ENCODE measurements at regions not wholly inside any gene's neighbourhood (a gene's known extent, or its start where the extent isn't known, plus 50 kb on each side); places are given as distances from the start of the nearest gene placed in this dataset.

DNA sequence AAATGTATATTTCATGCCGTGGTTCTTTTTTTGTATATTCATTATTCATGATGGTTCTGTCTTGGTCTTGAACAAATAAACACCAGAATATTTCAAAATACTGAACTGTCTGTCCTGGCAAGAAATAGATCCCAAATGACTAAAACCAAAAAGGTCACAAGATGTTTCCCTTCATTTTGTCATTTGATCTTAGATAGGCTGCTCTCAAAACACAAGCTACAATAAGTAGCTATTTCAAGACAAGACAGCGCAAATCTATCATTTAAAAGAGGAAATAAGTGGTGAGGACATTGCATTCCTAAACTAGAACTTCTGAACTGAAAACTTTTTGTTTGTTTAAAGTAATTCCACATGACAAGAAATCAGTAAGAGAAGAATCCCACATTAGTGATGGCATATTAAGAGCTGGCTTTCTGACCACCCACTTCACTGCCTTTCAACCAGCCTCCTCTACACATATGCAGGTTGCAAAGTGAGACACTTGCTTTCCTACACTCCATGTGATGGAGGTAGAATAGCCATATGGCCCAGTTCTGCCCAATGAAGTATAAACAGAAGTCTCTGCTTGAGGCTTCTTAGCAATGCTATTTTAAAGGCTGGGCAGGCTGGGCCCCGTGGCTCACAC is 54.4 kb upstream of the CCDC28A start:
- Histone ChIP-seq H3K9me3 (replicated peaks; ENCODE audit: control insufficient read depth, insufficient read depth, low read length) (no peaks in the 10 kb centered on the region), H4K20me1 (replicated peaks; ENCODE audit: control insufficient read depth, extremely low read depth, insufficient read depth, low read length) (no peaks in the 10 kb centered on the region), H3K9ac (replicated peaks; ENCODE audit: extremely low read depth, insufficient read depth, low read length) (no peak overlapping the region), H2AFZ (ENCODE audit: low read depth, low read length) (peak overlapping the region; percentile 4), H3K4me2 (ENCODE audit: insufficient read depth, low read length) (peak overlapping the region; percentile 67), H3K4me1 (ENCODE audit: control insufficient read depth, extremely low read depth, insufficient read depth, low read length) (peaks cover 29% of the 10 kb centered on the region), H3K27me3 (ENCODE audit: control insufficient read depth in 2 of 2, insufficient read depth in 2 of 2, low read length in 2 of 2) (no peaks in the 10 kb centered on the region), H3K9me1 (replicated peaks; ENCODE audit: control insufficient read depth, extremely low read depth, insufficient read depth, low read length) (no peaks in the 10 kb centered on the region), H3K27ac (ENCODE audit: insufficient read depth, low read depth, low read length) (peak overlapping the region; percentile 7), H3K79me2 (ENCODE audit: control insufficient read depth, insufficient read depth, low read length) (no peaks in the 10 kb centered on the region), H3K4me3 (replicated peaks in 1 of 3; ENCODE audit: insufficient read depth in 1 of 3, low read depth in 1 of 3, low read length in 3 of 3) (no peak overlapping the region), H3K36me3 (ENCODE audit: control insufficient read depth in 2 of 2, extremely low read depth in 1 of 2, insufficient read depth in 2 of 2, low read length in 2 of 2) (no peaks in the 10 kb centered on the region)
- peak; percentile 28 for TF ChIP-seq GATA2 (IDR thresholded peaks at IDR 0.05; ENCODE audit: insufficient read depth, insufficient read length, low read depth, low read length)
- peak; percentile 30 for TF ChIP-seq POLR2AphosphoS5 (IDR thresholded peaks at IDR 0.05; ENCODE audit: insufficient read depth, low read depth, low read length)
- TF ChIP-seq JUN (IDR thresholded peaks at IDR 0.05; ENCODE audit: borderline replicate concordance, insufficient read depth, insufficient read length, low read depth), result no peak
- peak; percentile 51 for TF ChIP-seq POLR2A (IDR thresholded peaks at IDR 0.05; ENCODE audit: low read depth, low read length)
- no TSS peak for BruUV-seq (replicated peaks)
- ChIA-PET CTCF (interaction anchor here (0.8 to 1.5 kb wide), 3 partner anchors 20 to 48 kb away, joined by 3 to 4 read pairs (median 3); no protein-coding TSS in a partner anchor), POLR2A (no interaction called here)
- intact Hi-C loops (cut with micrococcal nuclease), result no loop called here
- dilution Hi-C loops (cut with MboI; ENCODE audit: extremely low pct_ligation_motif_present, low sequenced_read_pairs), result no loop called here
- peak; percentile 55 for DNase-seq (ENCODE audit: low read depth, low spot score)
- FAIRE-seq, result peak; percentile 59

DNA sequence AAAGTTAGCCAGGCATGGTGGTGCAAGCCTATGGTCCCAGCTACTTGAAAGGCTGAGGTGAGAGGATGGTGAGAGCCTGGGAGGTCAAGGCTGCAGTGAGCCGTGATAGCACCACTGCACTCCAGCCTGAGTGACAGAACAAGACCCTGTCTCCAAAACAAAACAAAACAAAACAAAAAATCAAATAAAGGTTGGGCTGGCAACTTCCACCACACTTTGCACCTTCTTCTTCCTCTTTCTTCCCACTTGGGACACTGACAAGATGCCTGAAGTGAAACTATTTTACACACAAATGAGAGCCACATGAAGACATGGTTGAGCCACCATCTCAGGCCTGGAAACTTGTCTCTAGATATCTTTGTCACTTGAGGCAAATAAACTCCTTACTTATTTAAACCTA is 53.8 kb upstream of the CCDC28A start:
- ChIA-PET POLR2A (no interaction called here), CTCF (interaction anchor here (1.5 kb wide), 1 partner anchor 27 kb away, joined by 3 read pairs; no protein-coding TSS in a partner anchor)
- H4K20me1 ChIP-seq (replicated peaks; ENCODE audit: control insufficient read depth, extremely low read depth, insufficient read depth, low read length), result no peaks in the 10 kb centered on the region
- no peaks in the 10 kb centered on the region for H3K27me3 ChIP-seq (ENCODE audit: control insufficient read depth in 2 of 2, insufficient read depth in 2 of 2, low read length in 2 of 2)
- no TSS peak for BruUV-seq (replicated peaks)
- H3K79me2 ChIP-seq (ENCODE audit: control insufficient read depth, insufficient read depth, low read length), result no peaks in the 10 kb centered on the region
- no peak for TF ChIP-seq MYC (IDR thresholded peaks at IDR 0.05; ENCODE audit: low read depth, low read length)
- TF ChIP-seq, protein P1, sequence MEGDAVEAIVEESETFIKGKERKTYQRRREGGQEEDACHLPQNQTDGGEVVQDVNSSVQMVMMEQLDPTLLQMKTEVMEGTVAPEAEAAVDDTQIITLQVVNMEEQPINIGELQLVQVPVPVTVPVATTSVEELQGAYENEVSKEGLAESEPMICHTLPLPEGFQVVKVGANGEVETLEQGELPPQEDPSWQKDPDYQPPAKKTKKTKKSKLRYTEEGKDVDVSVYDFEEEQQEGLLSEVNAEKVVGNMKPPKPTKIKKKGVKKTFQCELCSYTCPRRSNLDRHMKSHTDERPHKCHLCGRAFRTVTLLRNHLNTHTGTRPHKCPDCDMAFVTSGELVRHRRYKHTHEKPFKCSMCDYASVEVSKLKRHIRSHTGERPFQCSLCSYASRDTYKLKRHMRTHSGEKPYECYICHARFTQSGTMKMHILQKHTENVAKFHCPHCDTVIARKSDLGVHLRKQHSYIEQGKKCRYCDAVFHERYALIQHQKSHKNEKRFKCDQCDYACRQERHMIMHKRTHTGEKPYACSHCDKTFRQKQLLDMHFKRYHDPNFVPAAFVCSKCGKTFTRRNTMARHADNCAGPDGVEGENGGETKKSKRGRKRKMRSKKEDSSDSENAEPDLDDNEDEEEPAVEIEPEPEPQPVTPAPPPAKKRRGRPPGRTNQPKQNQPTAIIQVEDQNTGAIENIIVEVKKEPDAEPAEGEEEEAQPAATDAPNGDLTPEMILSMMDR (IDR thresholded peaks at IDR 0.05; ENCODE audit: extremely low read depth in 1 of 2, insufficient read depth in 1 of 2, low read depth in 1 of 2, low read length in 2 of 2), result no peak
- TF ChIP-seq, protein P2, sequence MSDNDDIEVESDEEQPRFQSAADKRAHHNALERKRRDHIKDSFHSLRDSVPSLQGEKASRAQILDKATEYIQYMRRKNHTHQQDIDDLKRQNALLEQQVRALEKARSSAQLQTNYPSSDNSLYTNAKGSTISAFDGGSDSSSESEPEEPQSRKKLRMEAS (IDR thresholded peaks at IDR 0.05; ENCODE audit: insufficient read depth, insufficient read length), result no peak
- TF ChIP-seq EZH2 (IDR thresholded peaks at IDR 0.05; ENCODE audit: borderline replicate concordance, low read depth, low read length, severe bottlenecking), result no peak
- no peak for TF ChIP-seq POLR2A (IDR thresholded peaks at IDR 0.05; ENCODE audit: low read depth, low read length)
- TF ChIP-seq GATA2 (IDR thresholded peaks at IDR 0.05; ENCODE audit: insufficient read depth, insufficient read length, low read depth, low read length), result no peak
- no peak for TF ChIP-seq JUN (IDR thresholded peaks at IDR 0.05; ENCODE audit: borderline replicate concordance, insufficient read depth, insufficient read length, low read depth)
- no peak for TF ChIP-seq POLR2AphosphoS5 (IDR thresholded peaks at IDR 0.05; ENCODE audit: insufficient read depth, low read depth, low read length)
- no peak for TF ChIP-seq FOS (IDR thresholded peaks at IDR 0.05; ENCODE audit: borderline replicate concordance, insufficient read depth, low read length)
- FAIRE-seq, result no peak
- H3K4me3 ChIP-seq (replicated peaks in 1 of 3; ENCODE audit: insufficient read depth in 1 of 3, low read depth in 1 of 3, low read length in 3 of 3), result no peak overlapping the region
- dilution Hi-C loops (cut with MboI; ENCODE audit: extremely low pct_ligation_motif_present, low sequenced_read_pairs) (no loop called here), intact Hi-C loops (cut with micrococcal nuclease) (no loop called here)
- no peaks in the 10 kb centered on the region for H3K9me1 ChIP-seq (replicated peaks; ENCODE audit: control insufficient read depth, extremely low read depth, insufficient read depth, low read length)
- H3K4me2 ChIP-seq (ENCODE audit: insufficient read depth, low read length), result no peak overlapping the region
- H3K4me1 ChIP-seq (ENCODE audit: control insufficient read depth, extremely low read depth, insufficient read depth, low read length), result peaks cover 35% of the 10 kb centered on the region
- no peak overlapping the region for H2AFZ ChIP-seq (ENCODE audit: low read depth, low read length)
- H3K36me3 ChIP-seq (ENCODE audit: control insufficient read depth in 2 of 2, extremely low read depth in 1 of 2, insufficient read depth in 2 of 2, low read length in 2 of 2), result no peaks in the 10 kb centered on the region
- no peak for DNase-seq (ENCODE audit: low read depth, low spot score)
- H3K9me3 ChIP-seq (replicated peaks; ENCODE audit: control insufficient read depth, insufficient read depth, low read length), result no peaks in the 10 kb centered on the region
- H3K9ac ChIP-seq (replicated peaks; ENCODE audit: extremely low read depth, insufficient read depth, low read length), result no peak overlapping the region
- no peak overlapping the region for H3K27ac ChIP-seq (ENCODE audit: insufficient read depth, low read depth, low read length)

Data from endothelial cell of umbilical vein (primary cell).